ENCODE measurements at regions not wholly inside any gene's neighbourhood (a gene's known extent, or its start where the extent isn't known, plus 50 kb on each side); places are given as distances from the start of the nearest gene placed in this dataset.

DNA sequence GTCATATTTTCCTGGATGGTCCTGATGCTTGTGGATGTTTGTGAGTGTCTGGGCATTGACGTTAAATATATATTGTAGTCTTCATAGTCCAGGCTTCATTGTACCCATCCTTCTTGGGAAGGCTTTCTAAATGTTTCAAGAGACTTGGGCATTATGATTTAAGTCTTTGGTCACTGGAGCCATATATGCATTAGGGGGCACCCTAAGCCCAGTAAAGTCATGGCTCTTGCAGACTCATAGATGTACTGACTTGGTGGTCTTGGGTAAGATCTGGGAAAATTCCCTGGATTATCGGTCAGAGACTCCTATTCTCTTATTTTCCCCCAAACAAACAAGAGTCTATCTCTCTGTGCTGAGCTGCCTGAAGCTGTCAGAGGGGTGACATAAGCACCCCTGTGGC lies 271.1 kb downstream of the TRIM36 start:
- TF ChIP-seq POLR2AphosphoS5 (IDR thresholded peaks at IDR 0.05), result no peak
- TF ChIP-seq POLR2A (IDR thresholded peaks at IDR 0.05), result no peak
